ENCODE measurements at regions not wholly inside any gene's neighbourhood (a gene's known extent, or its start where the extent isn't known, plus 50 kb on each side); places are given as distances from the start of the nearest gene placed in this dataset.

GRCh38 chr4:187940299-187940698, 55.3 kb upstream of the ZFP42 start:
- no peak overlapping the region for H3K27ac ChIP-seq
- H3K4me3 ChIP-seq, result no peak overlapping the region
- 84% methylated on average over 8 of the region's 8 CpGs for WGBS (ENCODE audit: insufficient coverage, low coverage, low lambda C conversion rate, missing lambda C conversion rate)
- no peaks in the 10 kb centered on the region for H3K4me1 ChIP-seq
- intact Hi-C loops (cut with DNase I), result no loop called here
- ATAC-seq (no peak), DNase-seq (no peak)
- no peaks in the 10 kb centered on the region for H3K36me3 ChIP-seq
- no peak for TF ChIP-seq CTCF (IDR thresholded peaks at IDR 0.05)
- no peak for TF ChIP-seq POLR2A (IDR thresholded peaks at IDR 0.05)
- no peaks in the 10 kb centered on the region for H3K27me3 ChIP-seq
- H3K9me3 ChIP-seq, result no peaks in the 10 kb centered on the region

- Histone ChIP-seq H3K36me3 (no peaks in the 10 kb centered on the region), H3K27ac (no peak overlapping the region), H3K4me1 (no peaks in the 10 kb centered on the region), H3K9me3 (no peaks in the 10 kb centered on the region), H3K4me3 (no peak overlapping the region), H3K27me3 (no peaks in the 10 kb centered on the region)
- DNase-seq (no peak), ATAC-seq (no peak)
- 52% methylated on average over 6 of the region's 6 CpGs for WGBS (ENCODE audit: insufficient coverage, low coverage, low lambda C conversion rate, missing lambda C conversion rate)
- intact Hi-C loops (cut with DNase I), result no loop called here
- TF ChIP-seq POLR2A (IDR thresholded peaks at IDR 0.05), result no peak
- no peak for TF ChIP-seq CTCF (IDR thresholded peaks at IDR 0.05)
These were observed 52.6 kb upstream of the ZFP42 start for GRCh38 chr4:187942968-187943367.

- Histone ChIP-seq H3K9me3 (no peaks in the 10 kb centered on the region), H3K4me1 (no peaks in the 10 kb centered on the region), H3K36me3 (no peaks in the 10 kb centered on the region), H3K27ac (no peak overlapping the region), H3K27me3 (no peaks in the 10 kb centered on the region), H3K4me3 (no peak overlapping the region)
- 50% methylated on average over 7 of the region's 7 CpGs for WGBS (ENCODE audit: insufficient coverage, low coverage, low lambda C conversion rate, missing lambda C conversion rate)
- DNase-seq, result no peak
- intact Hi-C loops (cut with DNase I), result no loop called here
- ATAC-seq, result no peak
- TF ChIP-seq CTCF (IDR thresholded peaks at IDR 0.05) (no peak), POLR2A (IDR thresholded peaks at IDR 0.05) (no peak)
These were observed 51.4 kb upstream of the ZFP42 start for GRCh38 chr4:187944179-187944578.

Small RNA genes in the stretch of these regions (small RNA-seq; reads per million reads assigned to genes)
- 0 to 0.19 reads per million in 2 experiments for gene MRPS36P2
